GM12878 (cell line): ENCODE measurements at regions not wholly inside any gene's neighbourhood (a gene's known extent, or its start where the extent isn't known, plus 50 kb on each side); places are given as distances from the start of the nearest gene placed in this dataset.

Experiments
- CEBPB ChIP-seq, 2 experiments: fragments of 150-350 bp in 1 of 2; IDR thresholded peaks; 2 replicates each; pipeline ENCODE4 v1.6.1; 2012 to 2014; ENCODE audit warnings: low read depth in 2 of 2, low read length in 2 of 2, borderline replicate concordance in 1 of 2, inconsistent platforms in 1 of 2
- EGR1 ChIP-seq, 2 experiments: IDR thresholded peaks; 1 replicate in 1 of 2; 2 replicates in 1 of 2; pipeline ENCODE4 v1.6.1; 2011 to 2012; ENCODE audit warnings: low read depth in 2 of 2, low read length in 2 of 2, borderline replicate concordance in 1 of 2, mild to moderate bottlenecking in 1 of 2, moderate library complexity in 1 of 2
- EP300 ChIP-seq, 2 experiments: fragments of 150-350 bp in 1 of 2; IDR thresholded peaks; 2 replicates each; pipeline ENCODE4 v1.6.1; 2011 to 2012; ENCODE audit warnings: low read depth in 2 of 2, low read length in 2 of 2, borderline replicate concordance in 1 of 2, improper control_type of control experiment in 1 of 2, inconsistent platforms in 1 of 2; ENCODE audit not compliant: control insufficient read depth in 1 of 2
- HDAC2 ChIP-seq: fragments of 200-600 bp; sonication (generic); IDR thresholded peaks from 2 replicates; pipeline ENCODE4 v1.6.1; 2017
- NR2F1 ChIP-seq: fragments of 450-650 bp; conservative IDR thresholded peaks from 2 replicates; pipeline ENCODE4 v1.6.1; 2017; ENCODE audit warnings: mild to moderate bottlenecking
- POLR2A ChIP-seq: IDR thresholded peaks from 2 replicates; pipeline ENCODE4 v1.6.1; 2011; ENCODE audit warnings: low read depth, mild to moderate bottlenecking, low read length
- POLR2AphosphoS5 ChIP-seq: IDR thresholded peaks from 2 replicates; pipeline ENCODE4 v1.6.1; 2011; ENCODE audit warnings: mild to moderate bottlenecking, low read length, inconsistent platforms
- SMC3 ChIP-seq: IDR thresholded peaks from 2 replicates; pipeline ENCODE4 v1.6.1; 2011; ENCODE audit warnings: low read length, improper control_type of control experiment, borderline replicate concordance
- SREBF1 ChIP-seq: IDR thresholded peaks from 2 replicates; pipeline ENCODE4 v1.6.1; 2012; ENCODE audit warnings: mild to moderate bottlenecking, low read length
- TAF1 ChIP-seq: IDR thresholded peaks from 2 replicates; pipeline ENCODE4 v1.6.1; 2011; ENCODE audit warnings: mild to moderate bottlenecking, low read depth, low read length, borderline replicate concordance
- TF ChIP-seq, protein P1 (sequence below), 3 experiments: IDR thresholded peaks in 2 of 3; conservative IDR thresholded peaks in 1 of 3; 2 replicates each; pipeline ENCODE4 v1.5.1; 2011; ENCODE audit warnings: low read depth in 3 of 3, low read length in 3 of 3, mild to moderate bottlenecking in 3 of 3, control low read depth in 2 of 3, moderate library complexity in 2 of 3, inconsistent platforms in 1 of 3, mixed read lengths in 1 of 3; ENCODE audit not compliant: control insufficient read depth in 2 of 3, insufficient read depth in 1 of 3; ENCODE audit errors: extremely low read depth in 1 of 3
- TF ChIP-seq, protein P2 (sequence below): IDR thresholded peaks from 2 replicates; pipeline ENCODE4 v1.6.1; 2012; ENCODE audit warnings: low read depth, low read length, improper control_type of control experiment
- TF ChIP-seq, protein P3 (sequence below): fragments of 450-650 bp; IDR thresholded peaks from 2 replicates; pipeline ENCODE4 v1.6.1; 2017; ENCODE audit warnings: mild to moderate bottlenecking, low read depth, inconsistent platforms; ENCODE audit not compliant: poor library complexity, severe bottlenecking
- TF ChIP-seq, protein P4 (sequence below): IDR thresholded peaks from 2 replicates; pipeline ENCODE4 v1.6.1; 2012; ENCODE audit warnings: low read depth, low read length, improper control_type of control experiment

DNA sequence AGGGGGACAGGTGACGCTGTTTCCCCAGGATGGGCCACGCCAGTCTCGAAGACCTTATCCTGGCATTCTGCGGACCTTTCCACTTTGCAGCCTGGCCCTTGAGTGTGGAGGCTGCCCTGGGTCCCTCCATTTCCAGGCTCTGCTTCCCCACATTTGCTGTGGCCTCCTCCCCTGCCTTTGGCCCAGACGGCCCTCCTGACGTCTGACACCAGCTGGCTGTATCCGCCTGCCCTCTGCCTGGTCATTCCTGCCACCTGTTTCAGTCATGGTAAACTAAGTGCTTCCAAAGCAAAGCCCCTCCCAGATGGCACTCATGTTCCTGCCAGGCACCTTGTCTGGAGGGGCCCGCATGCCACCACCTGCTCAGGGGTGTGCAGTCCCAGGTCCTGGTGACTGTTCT lies 95.1 kb downstream of the ASB1 start:
- no peak for TF ChIP-seq NR2F1
- no peak for TF ChIP-seq POLR2A
- TF ChIP-seq, protein P1, sequence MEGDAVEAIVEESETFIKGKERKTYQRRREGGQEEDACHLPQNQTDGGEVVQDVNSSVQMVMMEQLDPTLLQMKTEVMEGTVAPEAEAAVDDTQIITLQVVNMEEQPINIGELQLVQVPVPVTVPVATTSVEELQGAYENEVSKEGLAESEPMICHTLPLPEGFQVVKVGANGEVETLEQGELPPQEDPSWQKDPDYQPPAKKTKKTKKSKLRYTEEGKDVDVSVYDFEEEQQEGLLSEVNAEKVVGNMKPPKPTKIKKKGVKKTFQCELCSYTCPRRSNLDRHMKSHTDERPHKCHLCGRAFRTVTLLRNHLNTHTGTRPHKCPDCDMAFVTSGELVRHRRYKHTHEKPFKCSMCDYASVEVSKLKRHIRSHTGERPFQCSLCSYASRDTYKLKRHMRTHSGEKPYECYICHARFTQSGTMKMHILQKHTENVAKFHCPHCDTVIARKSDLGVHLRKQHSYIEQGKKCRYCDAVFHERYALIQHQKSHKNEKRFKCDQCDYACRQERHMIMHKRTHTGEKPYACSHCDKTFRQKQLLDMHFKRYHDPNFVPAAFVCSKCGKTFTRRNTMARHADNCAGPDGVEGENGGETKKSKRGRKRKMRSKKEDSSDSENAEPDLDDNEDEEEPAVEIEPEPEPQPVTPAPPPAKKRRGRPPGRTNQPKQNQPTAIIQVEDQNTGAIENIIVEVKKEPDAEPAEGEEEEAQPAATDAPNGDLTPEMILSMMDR (IDR thresholded peaks at IDR 0.05 in 2 of 3, conservative IDR thresholded peaks at IDR 0.05 in 1 of 3; ENCODE audit: control insufficient read depth in 2 of 3, extremely low read depth in 1 of 3, insufficient read depth in 1 of 3, low read depth in 3 of 3, low read length in 3 of 3) = no peak
- TF ChIP-seq, protein P2, sequence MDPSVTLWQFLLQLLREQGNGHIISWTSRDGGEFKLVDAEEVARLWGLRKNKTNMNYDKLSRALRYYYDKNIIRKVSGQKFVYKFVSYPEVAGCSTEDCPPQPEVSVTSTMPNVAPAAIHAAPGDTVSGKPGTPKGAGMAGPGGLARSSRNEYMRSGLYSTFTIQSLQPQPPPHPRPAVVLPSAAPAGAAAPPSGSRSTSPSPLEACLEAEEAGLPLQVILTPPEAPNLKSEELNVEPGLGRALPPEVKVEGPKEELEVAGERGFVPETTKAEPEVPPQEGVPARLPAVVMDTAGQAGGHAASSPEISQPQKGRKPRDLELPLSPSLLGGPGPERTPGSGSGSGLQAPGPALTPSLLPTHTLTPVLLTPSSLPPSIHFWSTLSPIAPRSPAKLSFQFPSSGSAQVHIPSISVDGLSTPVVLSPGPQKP = no peak
- TF ChIP-seq, protein P3, sequence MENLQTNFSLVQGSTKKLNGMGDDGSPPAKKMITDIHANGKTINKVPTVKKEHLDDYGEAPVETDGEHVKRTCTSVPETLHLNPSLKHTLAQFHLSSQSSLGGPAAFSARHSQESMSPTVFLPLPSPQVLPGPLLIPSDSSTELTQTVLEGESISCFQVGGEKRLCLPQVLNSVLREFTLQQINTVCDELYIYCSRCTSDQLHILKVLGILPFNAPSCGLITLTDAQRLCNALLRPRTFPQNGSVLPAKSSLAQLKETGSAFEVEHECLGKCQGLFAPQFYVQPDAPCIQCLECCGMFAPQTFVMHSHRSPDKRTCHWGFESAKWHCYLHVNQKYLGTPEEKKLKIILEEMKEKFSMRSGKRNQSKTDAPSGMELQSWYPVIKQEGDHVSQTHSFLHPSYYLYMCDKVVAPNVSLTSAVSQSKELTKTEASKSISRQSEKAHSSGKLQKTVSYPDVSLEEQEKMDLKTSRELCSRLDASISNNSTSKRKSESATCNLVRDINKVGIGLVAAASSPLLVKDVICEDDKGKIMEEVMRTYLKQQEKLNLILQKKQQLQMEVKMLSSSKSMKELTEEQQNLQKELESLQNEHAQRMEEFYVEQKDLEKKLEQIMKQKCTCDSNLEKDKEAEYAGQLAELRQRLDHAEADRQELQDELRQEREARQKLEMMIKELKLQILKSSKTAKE = no peak
- no peak for TF ChIP-seq SMC3
- TF ChIP-seq TAF1 = no peak
- TF ChIP-seq POLR2AphosphoS5 = no peak
- no peak for TF ChIP-seq EP300 (IDR thresholded peaks at IDR 0.05; ENCODE audit: borderline replicate concordance in 1 of 2, control insufficient read depth in 1 of 2, low read depth in 2 of 2, low read length in 2 of 2)
- no peak for TF ChIP-seq EGR1 (IDR thresholded peaks at IDR 0.05; ENCODE audit: borderline replicate concordance in 1 of 2, low read depth in 2 of 2, low read length in 2 of 2)
- no peak for TF ChIP-seq HDAC2
- TF ChIP-seq, protein P4, sequence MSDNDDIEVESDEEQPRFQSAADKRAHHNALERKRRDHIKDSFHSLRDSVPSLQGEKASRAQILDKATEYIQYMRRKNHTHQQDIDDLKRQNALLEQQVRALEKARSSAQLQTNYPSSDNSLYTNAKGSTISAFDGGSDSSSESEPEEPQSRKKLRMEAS = no peak
- TF ChIP-seq SREBF1 = no peak
- TF ChIP-seq CEBPB (IDR thresholded peaks at IDR 0.05; ENCODE audit: borderline replicate concordance in 1 of 2, low read depth in 2 of 2, low read length in 2 of 2) = no peak
